ENCODE measurements at regions not wholly inside any gene's neighbourhood (a gene's known extent, or its start where the extent isn't known, plus 50 kb on each side); places are given as distances from the start of the nearest gene placed in this dataset.

- no peaks in the 10 kb centered on the region for H3K27me3 ChIP-seq (replicated peaks; ENCODE audit: control insufficient read depth, insufficient read depth, low read length)
- no peak overlapping the region for H3K4me3 ChIP-seq (replicated peaks; ENCODE audit: low read depth, low read length)
- DNase-seq (ENCODE audit: extremely low read depth, insufficient read length), result no peak
- no peaks in the 10 kb centered on the region for H3K36me3 ChIP-seq (ENCODE audit: control insufficient read depth, insufficient read depth, low read length)
- TF ChIP-seq, protein P1, sequence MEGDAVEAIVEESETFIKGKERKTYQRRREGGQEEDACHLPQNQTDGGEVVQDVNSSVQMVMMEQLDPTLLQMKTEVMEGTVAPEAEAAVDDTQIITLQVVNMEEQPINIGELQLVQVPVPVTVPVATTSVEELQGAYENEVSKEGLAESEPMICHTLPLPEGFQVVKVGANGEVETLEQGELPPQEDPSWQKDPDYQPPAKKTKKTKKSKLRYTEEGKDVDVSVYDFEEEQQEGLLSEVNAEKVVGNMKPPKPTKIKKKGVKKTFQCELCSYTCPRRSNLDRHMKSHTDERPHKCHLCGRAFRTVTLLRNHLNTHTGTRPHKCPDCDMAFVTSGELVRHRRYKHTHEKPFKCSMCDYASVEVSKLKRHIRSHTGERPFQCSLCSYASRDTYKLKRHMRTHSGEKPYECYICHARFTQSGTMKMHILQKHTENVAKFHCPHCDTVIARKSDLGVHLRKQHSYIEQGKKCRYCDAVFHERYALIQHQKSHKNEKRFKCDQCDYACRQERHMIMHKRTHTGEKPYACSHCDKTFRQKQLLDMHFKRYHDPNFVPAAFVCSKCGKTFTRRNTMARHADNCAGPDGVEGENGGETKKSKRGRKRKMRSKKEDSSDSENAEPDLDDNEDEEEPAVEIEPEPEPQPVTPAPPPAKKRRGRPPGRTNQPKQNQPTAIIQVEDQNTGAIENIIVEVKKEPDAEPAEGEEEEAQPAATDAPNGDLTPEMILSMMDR (IDR thresholded peaks at IDR 0.05; ENCODE audit: insufficient read depth, low read length, poor library complexity, severe bottlenecking), result no peak
These were observed 1003.3 kb downstream of the DSC3 start for GRCh38 chr18:30039201-30039600.

DNA sequence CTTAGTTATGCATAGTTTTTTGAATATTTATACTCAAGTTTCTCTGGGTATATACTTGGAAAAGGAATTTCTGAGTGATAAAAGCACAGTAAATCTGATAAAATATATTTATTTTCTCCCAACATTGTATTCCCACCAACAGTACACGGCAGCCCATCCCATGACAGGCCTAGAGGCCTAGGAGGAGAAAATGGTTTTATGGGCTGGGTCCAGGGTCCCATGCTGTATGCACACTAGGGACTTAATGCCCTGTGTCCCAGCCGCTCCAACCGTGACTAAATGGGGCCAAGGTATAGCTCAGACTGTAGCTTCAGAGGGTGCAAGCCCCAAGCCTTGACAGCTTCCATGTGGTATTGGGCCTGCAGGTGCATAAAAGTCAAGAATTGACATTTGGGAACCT, 1007.7 kb downstream of the DSC3 start:
- no peak for DNase-seq (ENCODE audit: extremely low read depth, insufficient read length)
- TF ChIP-seq, protein P1 (IDR thresholded peaks at IDR 0.05; ENCODE audit: insufficient read depth, low read length, poor library complexity, severe bottlenecking), result no peak
- no peaks in the 10 kb centered on the region for H3K36me3 ChIP-seq (ENCODE audit: control insufficient read depth, insufficient read depth, low read length)
- H3K27me3 ChIP-seq (replicated peaks; ENCODE audit: control insufficient read depth, insufficient read depth, low read length), result no peaks in the 10 kb centered on the region
- H3K4me3 ChIP-seq (replicated peaks; ENCODE audit: low read depth, low read length), result no peak overlapping the region

GRCh38 chr18:30016179-30016578, 1026.4 kb downstream of the DSC3 start:
- DNase-seq (ENCODE audit: extremely low read depth, insufficient read length), result no peak
- TF ChIP-seq, protein P1 (IDR thresholded peaks at IDR 0.05; ENCODE audit: insufficient read depth, low read length, poor library complexity, severe bottlenecking), result no peak
- H3K4me3 ChIP-seq (replicated peaks; ENCODE audit: low read depth, low read length), result no peak overlapping the region
- H3K36me3 ChIP-seq (ENCODE audit: control insufficient read depth, insufficient read depth, low read length), result no peaks in the 10 kb centered on the region
- H3K27me3 ChIP-seq (replicated peaks; ENCODE audit: control insufficient read depth, insufficient read depth, low read length), result no peaks in the 10 kb centered on the region

GRCh38 chr18:30004965-30005364, 1037.6 kb downstream of the DSC3 start:
- no peak overlapping the region for H3K4me3 ChIP-seq (replicated peaks; ENCODE audit: low read depth, low read length)
- no peak for DNase-seq (ENCODE audit: extremely low read depth, insufficient read length)
- H3K36me3 ChIP-seq (ENCODE audit: control insufficient read depth, insufficient read depth, low read length), result no peaks in the 10 kb centered on the region
- H3K27me3 ChIP-seq (replicated peaks; ENCODE audit: control insufficient read depth, insufficient read depth, low read length), result no peaks in the 10 kb centered on the region
- TF ChIP-seq, protein P1 (IDR thresholded peaks at IDR 0.05; ENCODE audit: insufficient read depth, low read length, poor library complexity, severe bottlenecking), result no peak

- DNase-seq (ENCODE audit: extremely low read depth, insufficient read length), result no peak
- no peaks in the 10 kb centered on the region for H3K36me3 ChIP-seq (ENCODE audit: control insufficient read depth, insufficient read depth, low read length)
- H3K4me3 ChIP-seq (replicated peaks; ENCODE audit: low read depth, low read length), result no peak overlapping the region
- TF ChIP-seq, protein P1 (IDR thresholded peaks at IDR 0.05; ENCODE audit: insufficient read depth, low read length, poor library complexity, severe bottlenecking), result no peak
- H3K27me3 ChIP-seq (replicated peaks; ENCODE audit: control insufficient read depth, insufficient read depth, low read length), result no peaks in the 10 kb centered on the region
These were observed 1060.3 kb downstream of the DSC3 start for GRCh38 chr18:29982218-29982617.

GRCh38 chr18:29979881-29980280, 1062.7 kb downstream of the DSC3 start:
- no peak for DNase-seq (ENCODE audit: extremely low read depth, insufficient read length)
- Histone ChIP-seq H3K27me3 (replicated peaks; ENCODE audit: control insufficient read depth, insufficient read depth, low read length) (no peaks in the 10 kb centered on the region), H3K36me3 (ENCODE audit: control insufficient read depth, insufficient read depth, low read length) (no peaks in the 10 kb centered on the region), H3K4me3 (replicated peaks; ENCODE audit: low read depth, low read length) (no peak overlapping the region)
- TF ChIP-seq, protein P1 (IDR thresholded peaks at IDR 0.05; ENCODE audit: insufficient read depth, low read length, poor library complexity, severe bottlenecking), result no peak
